IMR-90 (cell line): ENCODE measurements at regions not wholly inside any gene's neighbourhood (a gene's known extent, or its start where the extent isn't known, plus 50 kb on each side); places are given as distances from the start of the nearest gene placed in this dataset.

ENCODE experiments used
- CEBPB ChIP-seq: IDR thresholded peaks from 2 replicates; pipeline ENCODE4 v1.6.1; 2012; ENCODE audit warnings: low read depth, low read length, improper control_type of control experiment
- FOS ChIP-seq: fragments of 150-350 bp; IDR thresholded peaks from 2 replicates; pipeline ENCODE4 v1.6.1; 2016; ENCODE audit warnings: low read depth, low read length
- MAZ ChIP-seq: IDR thresholded peaks from 2 replicates; pipeline ENCODE4 v1.6.1; 2012; ENCODE audit warnings: low read depth, mild to moderate bottlenecking, low read length, improper control_type of control experiment, moderate library complexity, borderline replicate concordance
- NFE2L2 ChIP-seq: fragments of 150-350 bp; IDR thresholded peaks from 2 replicates; pipeline ENCODE4 v1.6.1; 2016; ENCODE audit warnings: low read depth, mild to moderate bottlenecking, low read length
- POLR2A ChIP-seq: IDR thresholded peaks from 2 replicates; pipeline ENCODE4 v1.6.1; 2012; ENCODE audit warnings: mild to moderate bottlenecking, low read depth, low read length
- RAD21 ChIP-seq: IDR thresholded peaks from 2 replicates; pipeline ENCODE4 v1.6.1; 2012; ENCODE audit warnings: low read length, improper control_type of control experiment
- RCOR1 ChIP-seq: IDR thresholded peaks from 2 replicates; pipeline ENCODE4 v1.6.1; 2012; ENCODE audit warnings: mild to moderate bottlenecking, low read length, improper control_type of control experiment; ENCODE audit not compliant: insufficient replicate concordance
- RFX5 ChIP-seq: IDR thresholded peaks from 2 replicates; pipeline ENCODE4 v1.8.0; 2012; ENCODE audit warnings: low read depth, mild to moderate bottlenecking, low read length, moderate library complexity
- SMC3 ChIP-seq: fragments of 150-350 bp; IDR thresholded peaks from 2 replicates; pipeline ENCODE4 v1.6.1; 2016; ENCODE audit warnings: low read depth, mild to moderate bottlenecking, antibody characterized with exemption, low read length, moderate library complexity
- TF ChIP-seq, protein P1 (sequence below): conservative IDR thresholded peaks from 2 replicates; pipeline ENCODE4 v1.5.1; 2012; ENCODE audit warnings: mild to moderate bottlenecking, low read depth, low read length, improper control_type of control experiment

GRCh38 chr9:101930783-101931182 is 192.3 kb upstream of the GRIN3A start:
- TF ChIP-seq, protein P1, sequence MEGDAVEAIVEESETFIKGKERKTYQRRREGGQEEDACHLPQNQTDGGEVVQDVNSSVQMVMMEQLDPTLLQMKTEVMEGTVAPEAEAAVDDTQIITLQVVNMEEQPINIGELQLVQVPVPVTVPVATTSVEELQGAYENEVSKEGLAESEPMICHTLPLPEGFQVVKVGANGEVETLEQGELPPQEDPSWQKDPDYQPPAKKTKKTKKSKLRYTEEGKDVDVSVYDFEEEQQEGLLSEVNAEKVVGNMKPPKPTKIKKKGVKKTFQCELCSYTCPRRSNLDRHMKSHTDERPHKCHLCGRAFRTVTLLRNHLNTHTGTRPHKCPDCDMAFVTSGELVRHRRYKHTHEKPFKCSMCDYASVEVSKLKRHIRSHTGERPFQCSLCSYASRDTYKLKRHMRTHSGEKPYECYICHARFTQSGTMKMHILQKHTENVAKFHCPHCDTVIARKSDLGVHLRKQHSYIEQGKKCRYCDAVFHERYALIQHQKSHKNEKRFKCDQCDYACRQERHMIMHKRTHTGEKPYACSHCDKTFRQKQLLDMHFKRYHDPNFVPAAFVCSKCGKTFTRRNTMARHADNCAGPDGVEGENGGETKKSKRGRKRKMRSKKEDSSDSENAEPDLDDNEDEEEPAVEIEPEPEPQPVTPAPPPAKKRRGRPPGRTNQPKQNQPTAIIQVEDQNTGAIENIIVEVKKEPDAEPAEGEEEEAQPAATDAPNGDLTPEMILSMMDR: no peak
- no peak for TF ChIP-seq RCOR1
- TF ChIP-seq CEBPB: no peak
- TF ChIP-seq POLR2A: no peak
- no peak for TF ChIP-seq RFX5
- TF ChIP-seq RAD21: no peak
- TF ChIP-seq NFE2L2: no peak
- TF ChIP-seq SMC3: no peak
- TF ChIP-seq MAZ: no peak
- no peak for TF ChIP-seq FOS
